PC-9 (cell line): ENCODE measurements at regions not wholly inside any gene's neighbourhood (a gene's known extent, or its start where the extent isn't known, plus 50 kb on each side); places are given as distances from the start of the nearest gene placed in this dataset.

Experiments used
- EZH2 ChIP-seq: fragments of 200-600 bp; sonication (generic); IDR thresholded peaks from 2 replicates; pipeline ENCODE4 v1.8.0; 2017; ENCODE audit warnings: antibody characterized with exemption, low read depth
- TF ChIP-seq, protein P1 (sequence below): fragments of 200-600 bp; sonication (generic); conservative IDR thresholded peaks from 2 replicates; pipeline ENCODE4 v1.6.1; 2017; ENCODE audit warnings: mixed run types, antibody characterized with exemption, mild to moderate bottlenecking, moderate library complexity

DNA sequence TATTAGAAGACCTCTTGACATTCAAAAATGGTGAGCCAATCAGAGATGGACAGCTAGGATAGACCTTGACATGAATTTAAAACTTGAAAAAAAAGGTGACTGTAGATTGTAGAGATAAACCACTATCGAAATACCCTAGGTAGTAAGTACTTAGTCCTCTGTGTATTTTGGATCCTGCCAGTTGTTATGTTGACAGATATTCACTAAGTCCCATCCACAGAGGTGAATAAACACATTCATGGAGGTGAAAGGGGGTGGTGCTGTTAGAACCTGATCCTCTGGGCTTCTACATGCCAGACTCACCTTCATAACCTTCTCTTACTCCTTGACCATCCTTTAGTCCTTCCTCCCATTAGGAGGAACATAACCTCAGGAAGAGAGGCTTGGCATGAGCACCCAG is 72.3 kb downstream of the OTX2 start:
- TF ChIP-seq, protein P1, sequence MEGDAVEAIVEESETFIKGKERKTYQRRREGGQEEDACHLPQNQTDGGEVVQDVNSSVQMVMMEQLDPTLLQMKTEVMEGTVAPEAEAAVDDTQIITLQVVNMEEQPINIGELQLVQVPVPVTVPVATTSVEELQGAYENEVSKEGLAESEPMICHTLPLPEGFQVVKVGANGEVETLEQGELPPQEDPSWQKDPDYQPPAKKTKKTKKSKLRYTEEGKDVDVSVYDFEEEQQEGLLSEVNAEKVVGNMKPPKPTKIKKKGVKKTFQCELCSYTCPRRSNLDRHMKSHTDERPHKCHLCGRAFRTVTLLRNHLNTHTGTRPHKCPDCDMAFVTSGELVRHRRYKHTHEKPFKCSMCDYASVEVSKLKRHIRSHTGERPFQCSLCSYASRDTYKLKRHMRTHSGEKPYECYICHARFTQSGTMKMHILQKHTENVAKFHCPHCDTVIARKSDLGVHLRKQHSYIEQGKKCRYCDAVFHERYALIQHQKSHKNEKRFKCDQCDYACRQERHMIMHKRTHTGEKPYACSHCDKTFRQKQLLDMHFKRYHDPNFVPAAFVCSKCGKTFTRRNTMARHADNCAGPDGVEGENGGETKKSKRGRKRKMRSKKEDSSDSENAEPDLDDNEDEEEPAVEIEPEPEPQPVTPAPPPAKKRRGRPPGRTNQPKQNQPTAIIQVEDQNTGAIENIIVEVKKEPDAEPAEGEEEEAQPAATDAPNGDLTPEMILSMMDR, result no peak
- TF ChIP-seq EZH2, result no peak
